GM19238 (cell line): ENCODE measurements at regions not wholly inside any gene's neighbourhood (a gene's known extent, or its start where the extent isn't known, plus 50 kb on each side); places are given as distances from the start of the nearest gene placed in this dataset.
"Not testable (repeated sequence)": the region's sequence is repeated elsewhere in the genome, so short reads cannot be mapped to it uniquely, and the experiment has no call there.

ENCODE experiments used
- DNase-seq: peaks from one replicate; pipeline ENCODE4 v3.0.0; 2011; ENCODE audit warnings: low spot score; ENCODE audit not compliant: insufficient read length

GRCh38 chr1:30464187-30464617 lies 259.2 kb downstream of the MATN1 start:
- DNase-seq: no peak

GRCh38 chr1:30462826-30463425 lies 260.5 kb downstream of the MATN1 start:
- DNase-seq: no peak

- DNase-seq: no peak
Measured at GRCh38 chr1:30462166-30462565, 261.2 kb downstream of the MATN1 start.

GRCh38 chr1:30461640-30462039 lies 261.7 kb downstream of the MATN1 start:
- no peak for DNase-seq

GRCh38 chr1:30460661-30461060 lies 262.7 kb downstream of the MATN1 start:
- no peak for DNase-seq

- not testable (repeated sequence) for DNase-seq
Measured at GRCh38 chr1:30458730-30459485, 264.5 kb downstream of the MATN1 start.

GRCh38 chr1:30452925-30453324 lies 270.5 kb downstream of the MATN1 start:
- DNase-seq: no peak

GRCh38 chr1:30452170-30452569 lies 271.2 kb downstream of the MATN1 start:
- no peak for DNase-seq

- DNase-seq: no peak
Measured at GRCh38 chr1:30451532-30452125, 271.8 kb downstream of the MATN1 start.

- DNase-seq: no peak
Measured at GRCh38 chr1:30450818-30451233, 272.6 kb downstream of the MATN1 start.

GRCh38 chr1:30450148-30450817 lies 273.1 kb downstream of the MATN1 start:
- no peak for DNase-seq

- DNase-seq: no peak
Measured at GRCh38 chr1:30449428-30450147, 273.8 kb downstream of the MATN1 start.

GRCh38 chr1:30449003-30449402 lies 274.4 kb downstream of the MATN1 start:
- no peak for DNase-seq

- no peak for DNase-seq
Measured at GRCh38 chr1:30447701-30448100, 275.7 kb downstream of the MATN1 start.

GRCh38 chr1:30447080-30447479 lies 276.3 kb downstream of the MATN1 start:
- DNase-seq: no peak

- no peak for DNase-seq
Measured at GRCh38 chr1:30446508-30446907, 276.9 kb downstream of the MATN1 start.

- no peak for DNase-seq
Measured at GRCh38 chr1:30446095-30446494, 277.3 kb downstream of the MATN1 start.

- no peak for DNase-seq
Measured at GRCh38 chr1:30445449-30445848, 277.9 kb downstream of the MATN1 start.

- DNase-seq: no peak
Measured at GRCh38 chr1:30444850-30445249, 278.5 kb downstream of the MATN1 start.

- DNase-seq: no peak
Measured at GRCh38 chr1:30444401-30444800, 279.0 kb downstream of the MATN1 start.

- DNase-seq: not testable (repeated sequence)
Measured at GRCh38 chr1:30438274-30438673, 285.1 kb downstream of the MATN1 start.
